GM12878 (cell line): ENCODE measurements at regions not wholly inside any gene's neighbourhood (a gene's known extent, or its start where the extent isn't known, plus 50 kb on each side); places are given as distances from the start of the nearest gene placed in this dataset.

Experiments
- ATAC-seq: fragments of 200-7000 bp; cut with Tn5 transposase; 3 replicates; pipeline ENCODE4 v1.9.1; 2020; ENCODE audit warnings: mild to moderate bottlenecking, moderate library complexity
- BruUV-seq: library from RNA; stranded (reverse); fragments of 400-500 nt; replicated peaks from 2 replicates; lab custom pipeline; 2021; lab: Mats Ljungman, UMichigan
- CTCF ChIA-PET: fragments of 300-600 bp; sonication (Branson Sonifier 250); formaldehyde crosslinking; extraction: SDS; loops from one replicate; lab custom pipeline; 2021; ENCODE audit warnings: inconsistent platforms; lab: Yijun Ruan, JAX
- POLR2A ChIA-PET: fragments of 350-600 bp; formaldehyde crosslinking; extraction: SDS; loops from one replicate; lab custom pipeline; 2021; ENCODE audit warnings: inconsistent platforms; lab: Charles Lee
- RAD21 ChIA-PET: fragments of 300-600 bp; sonication (Branson Sonifier 250); formaldehyde crosslinking; loops from one replicate; lab custom pipeline; 2023; ENCODE audit warnings: antibody characterized with exemption; ENCODE audit not compliant: unreplicated experiment; lab: Charles Lee
- SMC1A ChIA-PET: fragments of 300-600 bp; sonication (Branson Sonifier 250); formaldehyde crosslinking; loops from one replicate; lab custom pipeline; 2023; ENCODE audit not compliant: unreplicated experiment, uncharacterized antibody; lab: Charles Lee
- DNase-seq: peaks from one replicate; pipeline ENCODE4 v3.0.0-alpha.2; 2011; ENCODE audit warnings: low read depth, low spot score
- FAIRE-seq: peaks from 3 replicates; lab custom pipeline; 2011; peaks lifted over from hg19 to GRCh38; lab: Jason Lieb, UNC
- H2AFZ ChIP-seq: 2 replicates; pipeline ENCODE4 v1.6.0; 2011; ENCODE audit warnings: low read depth, low read length, control low read depth; ENCODE audit not compliant: control insufficient read depth
- H3K27ac ChIP-seq: 2 replicates; pipeline ENCODE4 v1.5.1; 2011; ENCODE audit warnings: control low read depth; ENCODE audit not compliant: control insufficient read depth, insufficient read depth
- H3K27me3 ChIP-seq, 2 experiments: replicated peaks in 1 of 2; 2 replicates each; pipeline versions ENCODE4 v1.6.0 to v1.6.1; 2011; ENCODE audit warnings: low read length in 1 of 2; ENCODE audit not compliant: control insufficient read depth in 2 of 2, insufficient read depth in 2 of 2
- H3K36me3 ChIP-seq, 2 experiments: 2 replicates each; pipeline ENCODE4 v1.5.1; 2011; ENCODE audit warnings: low read length in 1 of 2; ENCODE audit not compliant: control insufficient read depth in 2 of 2, insufficient read depth in 2 of 2
- H3K4me1 ChIP-seq: 2 replicates; pipeline ENCODE4 v1.6.1; 2011; ENCODE audit warnings: mild to moderate bottlenecking, low read length, moderate library complexity, mixed read lengths; ENCODE audit not compliant: control insufficient read depth, insufficient read depth
- H3K4me2 ChIP-seq: 2 replicates; pipeline ENCODE4 v1.6.0; 2011; ENCODE audit warnings: control low read depth; ENCODE audit not compliant: control insufficient read depth, insufficient read depth
- H3K4me3 ChIP-seq: fragments of 200-600 bp; sonication (generic); 2 replicates; pipeline ENCODE4 v1.5.1; 2016
- H3K79me2 ChIP-seq: 2 replicates; pipeline ENCODE4 v1.6.0; 2011; ENCODE audit warnings: low read length; ENCODE audit not compliant: control insufficient read depth, insufficient read depth
- H3K9ac ChIP-seq: 2 replicates; pipeline ENCODE4 v1.8.0; 2011; ENCODE audit warnings: low read length, control low read depth, mixed read lengths; ENCODE audit not compliant: control insufficient read depth, insufficient read depth
- H3K9me3 ChIP-seq: replicated peaks from 3 replicates; pipeline ENCODE4 v1.5.1; 2011; ENCODE audit warnings: mild to moderate bottlenecking, low read length; ENCODE audit not compliant: control insufficient read depth, insufficient read depth
- H4K20me1 ChIP-seq: 2 replicates; pipeline ENCODE4 v1.6.0; 2011; ENCODE audit not compliant: control insufficient read depth, insufficient read depth
- CBX5 ChIP-seq: sonication (generic); IDR thresholded peaks from 2 replicates; pipeline ENCODE4 v1.6.1; 2016; ENCODE audit warnings: low read depth, moderate library complexity, mild to moderate bottlenecking, inconsistent platforms
- EED ChIP-seq: sonication (generic); IDR thresholded peaks from 2 replicates; pipeline ENCODE4 v1.6.1; 2016; ENCODE audit warnings: antibody characterized with exemption, low read depth
- FOS ChIP-seq: IDR thresholded peaks from 3 replicates; pipeline ENCODE4 v1.6.1; 2011; ENCODE audit warnings: borderline replicate concordance; ENCODE audit not compliant: insufficient read length; ENCODE audit errors: extremely low read depth
- IRF4 ChIP-seq: IDR thresholded peaks from 2 replicates; pipeline ENCODE4 v1.6.1; 2011; ENCODE audit warnings: low read depth, low read length
- LARP7 ChIP-seq: fragments of 450-650 bp; IDR thresholded peaks from 2 replicates; pipeline ENCODE4 v1.6.1; 2017; ENCODE audit warnings: mild to moderate bottlenecking
- PML ChIP-seq: IDR thresholded peaks from 2 replicates; pipeline ENCODE4 v1.6.1; 2012; ENCODE audit warnings: low read length, inconsistent platforms
- POLR2A ChIP-seq: IDR thresholded peaks from 2 replicates; pipeline ENCODE4 v1.6.1; 2011; ENCODE audit warnings: low read depth, mild to moderate bottlenecking, low read length
- RBBP5 ChIP-seq: fragments of 200-600 bp; sonication (generic); conservative IDR thresholded peaks from 2 replicates; pipeline ENCODE4 v1.6.1; 2016
- SMAD1 ChIP-seq: fragments of 450-650 bp; IDR thresholded peaks from 2 replicates; pipeline ENCODE4 v1.6.1; 2018; ENCODE audit warnings: mild to moderate bottlenecking, low read depth; ENCODE audit not compliant: partially characterized antibody
- USF1 ChIP-seq: IDR thresholded peaks from 2 replicates; pipeline ENCODE4 v1.6.1; 2011; ENCODE audit warnings: borderline replicate concordance, low read depth, mild to moderate bottlenecking, moderate library complexity, mixed read lengths, low read length; ENCODE audit not compliant: insufficient read depth; ENCODE audit errors: extremely low read length
- WRNIP1 ChIP-seq: IDR thresholded peaks from 2 replicates; pipeline ENCODE4 v1.6.1; 2011; ENCODE audit warnings: low read depth, low read length, improper control_type of control experiment, borderline replicate concordance
- ZNF687 ChIP-seq: fragments of 450-650 bp; IDR thresholded peaks from 2 replicates; pipeline ENCODE4 v1.6.1; 2017; ENCODE audit warnings: mild to moderate bottlenecking, moderate library complexity
- WGBS: methylation state at CpG from one replicate; pipeline ENCODE4 v1.1.6; 2016; ENCODE audit warnings: low lambda C conversion rate; ENCODE audit not compliant: insufficient replicate concordance, insufficient coverage; ENCODE audit errors: missing lambda C conversion rate; 5-methylcytosine and 5-hydroxymethylcytosine counted together
- in situ Hi-C: fragments of 300-500 bp; cut with MboI; formaldehyde crosslinking; loops from 9 replicates; pipeline ENCODE4 v1.14.3; 2018; ENCODE audit warnings: mixed read lengths
- intact Hi-C: fragments of 100-400 bp; cut with micrococcal nuclease; formaldehyde crosslinking; loops from one replicate; pipeline ENCODE4 v1.14.2; 2022; ENCODE audit not compliant: unreplicated experiment
- TF ChIP-seq, protein P1 (sequence below): IDR thresholded peaks from 2 replicates; pipeline ENCODE4 v1.6.1; 2011; ENCODE audit warnings: borderline replicate concordance, low read depth, mild to moderate bottlenecking, moderate library complexity, low read length; ENCODE audit not compliant: insufficient read depth, poor library complexity, severe bottlenecking
- TF ChIP-seq, protein P2 (sequence below): IDR thresholded peaks from 2 replicates; pipeline ENCODE4 v1.6.1; 2012; ENCODE audit warnings: low read length, inconsistent platforms

- no peak for TF ChIP-seq ZNF687
These were observed 201.1 kb downstream of the SPP2 start (continued) for GRCh38 chr2:234251326-234252271.

DNA sequence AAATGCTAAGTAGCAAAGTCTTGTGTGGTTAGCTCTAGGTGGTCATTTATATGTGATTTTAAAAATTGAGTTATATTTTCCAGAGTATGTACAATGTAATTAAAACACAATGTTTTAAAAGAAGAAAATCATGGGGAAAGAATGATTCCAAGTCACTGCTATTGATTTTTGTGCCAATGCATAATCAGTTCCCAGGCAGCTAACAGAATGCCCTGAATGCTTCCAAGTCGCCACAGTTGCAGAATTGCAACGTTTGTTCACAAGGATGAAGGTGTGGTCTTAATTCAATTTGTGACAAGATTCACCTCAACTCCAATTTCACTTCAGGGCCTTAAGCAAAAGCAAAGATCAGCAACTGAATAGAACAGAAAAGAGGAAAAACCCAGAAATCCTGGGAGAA is 200.4 kb downstream of the SPP2 start:
- Histone ChIP-seq H2AFZ (no peak overlapping the region), H3K36me3 (no peaks in the 10 kb centered on the region), H3K4me3 (no peak overlapping the region), H3K27me3 (no peaks in the 10 kb centered on the region; a peak in 2 of 4 replicates), H3K9ac (no peak overlapping the region), H3K4me2 (no peak overlapping the region), H3K4me1 (no peaks in the 10 kb centered on the region), H4K20me1 (no peaks in the 10 kb centered on the region), H3K9me3 (no peaks in the 10 kb centered on the region; the same call in 2 of the 3 replicates), H3K79me2 (no peaks in the 10 kb centered on the region), H3K27ac (no peak overlapping the region)
- BruUV-seq: no TSS peak
- ChIA-PET SMC1A (interaction anchor here (1.9 kb wide), 1 partner anchor 9 kb away, joined by 4 read pairs; no protein-coding TSS in a partner anchor), POLR2A (no interaction called here), RAD21 (no interaction called here), CTCF (no interaction called here)
- DNase-seq (no peak), ATAC-seq (no peak), FAIRE-seq (no peak)
- in situ Hi-C loops: no loop called here
- intact Hi-C loops: no loop called here
- WGBS: 0% methylated on average over 2 of the region's 2 CpGs
- TF ChIP-seq PML: no peak
- TF ChIP-seq IRF4: no peak
- no peak for TF ChIP-seq LARP7
- no peak for TF ChIP-seq EED
- no peak for TF ChIP-seq FOS
- no peak for TF ChIP-seq CBX5
- no peak for TF ChIP-seq WRNIP1
- no peak for TF ChIP-seq SMAD1
- TF ChIP-seq RBBP5: no peak
- TF ChIP-seq, protein P1, sequence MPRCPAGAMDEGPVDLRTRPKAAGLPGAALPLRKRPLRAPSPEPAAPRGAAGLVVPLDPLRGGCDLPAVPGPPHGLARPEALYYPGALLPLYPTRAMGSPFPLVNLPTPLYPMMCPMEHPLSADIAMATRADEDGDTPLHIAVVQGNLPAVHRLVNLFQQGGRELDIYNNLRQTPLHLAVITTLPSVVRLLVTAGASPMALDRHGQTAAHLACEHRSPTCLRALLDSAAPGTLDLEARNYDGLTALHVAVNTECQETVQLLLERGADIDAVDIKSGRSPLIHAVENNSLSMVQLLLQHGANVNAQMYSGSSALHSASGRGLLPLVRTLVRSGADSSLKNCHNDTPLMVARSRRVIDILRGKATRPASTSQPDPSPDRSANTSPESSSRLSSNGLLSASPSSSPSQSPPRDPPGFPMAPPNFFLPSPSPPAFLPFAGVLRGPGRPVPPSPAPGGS: no peak
- TF ChIP-seq, protein P2, sequence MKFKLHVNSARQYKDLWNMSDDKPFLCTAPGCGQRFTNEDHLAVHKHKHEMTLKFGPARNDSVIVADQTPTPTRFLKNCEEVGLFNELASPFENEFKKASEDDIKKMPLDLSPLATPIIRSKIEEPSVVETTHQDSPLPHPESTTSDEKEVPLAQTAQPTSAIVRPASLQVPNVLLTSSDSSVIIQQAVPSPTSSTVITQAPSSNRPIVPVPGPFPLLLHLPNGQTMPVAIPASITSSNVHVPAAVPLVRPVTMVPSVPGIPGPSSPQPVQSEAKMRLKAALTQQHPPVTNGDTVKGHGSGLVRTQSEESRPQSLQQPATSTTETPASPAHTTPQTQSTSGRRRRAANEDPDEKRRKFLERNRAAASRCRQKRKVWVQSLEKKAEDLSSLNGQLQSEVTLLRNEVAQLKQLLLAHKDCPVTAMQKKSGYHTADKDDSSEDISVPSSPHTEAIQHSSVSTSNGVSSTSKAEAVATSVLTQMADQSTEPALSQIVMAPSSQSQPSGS: no peak
- no peak for TF ChIP-seq POLR2A
- TF ChIP-seq USF1: no peak
